22Rv1 (cell line): ENCODE measurements at regions not wholly inside any gene's neighbourhood (a gene's known extent, or its start where the extent isn't known, plus 50 kb on each side); places are given as distances from the start of the nearest gene placed in this dataset.

Source experiments
- CTCF ChIP-seq: fragments of 450-650 bp; IDR thresholded peaks from 2 replicates; pipeline ENCODE4 v1.5.1; 2017; ENCODE audit warnings: mild to moderate bottlenecking
- ZFX ChIP-seq: fragments of 450-650 bp; IDR thresholded peaks from 2 replicates; pipeline ENCODE4 v1.6.1; 2017; ENCODE audit warnings: antibody characterized with exemption, borderline replicate concordance

GRCh38 chr3:117252208-117252607 is 542.6 kb downstream of the TUSC7 start:
- TF ChIP-seq CTCF = no peak
- no peak for TF ChIP-seq ZFX
